Lower leg skin (tissue), 3 donors: ENCODE measurements at regions not wholly inside any gene's neighbourhood (a gene's known extent, or its start where the extent isn't known, plus 50 kb on each side); places are given as distances from the start of the nearest gene placed in this dataset.

Source experiments
- POLR2A ChIP-seq, 2 donors: fragments of 450-650 bp; IDR thresholded peaks; one replicate each; pipeline ENCODE4 v1.6.1; 2016 to 2017; ENCODE audit warnings: antibody characterized with exemption in 2 of 2, mild to moderate bottlenecking in 1 of 2, moderate library complexity in 1 of 2
- TF ChIP-seq, protein P1 (sequence below), 3 donors: fragments of 450-650 bp; IDR thresholded peaks; one replicate each; pipeline ENCODE4 v1.5.1; 2016; ENCODE audit warnings: antibody characterized with exemption in 3 of 3, mild to moderate bottlenecking in 3 of 3, moderate library complexity in 2 of 3

DNA sequence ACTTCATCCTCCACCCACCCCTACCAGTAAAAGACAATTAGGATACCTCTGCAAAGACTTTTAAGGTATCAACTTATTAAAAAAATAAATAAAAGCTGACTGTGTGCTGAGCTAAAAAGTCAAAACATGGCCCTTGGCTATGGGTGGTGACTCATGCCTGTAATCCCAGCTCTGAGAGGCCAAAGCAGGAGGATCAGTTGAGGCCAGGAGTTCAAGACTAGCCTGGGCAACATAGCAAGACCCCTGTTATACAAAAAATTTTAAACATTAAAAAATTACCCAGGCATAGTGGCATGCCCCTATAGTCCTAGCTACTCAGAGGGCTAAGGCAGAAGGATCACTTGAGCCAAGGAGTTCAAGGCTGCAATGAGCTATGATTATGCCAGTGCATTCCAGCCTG is 110.8 kb upstream of the FOXN2 start:
- TF ChIP-seq POLR2A (IDR thresholded peaks at IDR 0.05) = no peak
- TF ChIP-seq, protein P1, sequence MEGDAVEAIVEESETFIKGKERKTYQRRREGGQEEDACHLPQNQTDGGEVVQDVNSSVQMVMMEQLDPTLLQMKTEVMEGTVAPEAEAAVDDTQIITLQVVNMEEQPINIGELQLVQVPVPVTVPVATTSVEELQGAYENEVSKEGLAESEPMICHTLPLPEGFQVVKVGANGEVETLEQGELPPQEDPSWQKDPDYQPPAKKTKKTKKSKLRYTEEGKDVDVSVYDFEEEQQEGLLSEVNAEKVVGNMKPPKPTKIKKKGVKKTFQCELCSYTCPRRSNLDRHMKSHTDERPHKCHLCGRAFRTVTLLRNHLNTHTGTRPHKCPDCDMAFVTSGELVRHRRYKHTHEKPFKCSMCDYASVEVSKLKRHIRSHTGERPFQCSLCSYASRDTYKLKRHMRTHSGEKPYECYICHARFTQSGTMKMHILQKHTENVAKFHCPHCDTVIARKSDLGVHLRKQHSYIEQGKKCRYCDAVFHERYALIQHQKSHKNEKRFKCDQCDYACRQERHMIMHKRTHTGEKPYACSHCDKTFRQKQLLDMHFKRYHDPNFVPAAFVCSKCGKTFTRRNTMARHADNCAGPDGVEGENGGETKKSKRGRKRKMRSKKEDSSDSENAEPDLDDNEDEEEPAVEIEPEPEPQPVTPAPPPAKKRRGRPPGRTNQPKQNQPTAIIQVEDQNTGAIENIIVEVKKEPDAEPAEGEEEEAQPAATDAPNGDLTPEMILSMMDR (IDR thresholded peaks at IDR 0.05) = no peak
